ENCODE measurements at regions not wholly inside any gene's neighbourhood (a gene's known extent, or its start where the extent isn't known, plus 50 kb on each side); places are given as distances from the start of the nearest gene placed in this dataset.

GRCh38 chr7:67962863-67963262 is 966.2 kb downstream of the TYW1 start:
- H3K9me3 ChIP-seq: peaks cover 0 to 32% of the 10 kb centered on the region in 2 donors
- ATAC-seq (no peak), DNase-seq (no peak)
- H3K4me3 ChIP-seq: no peak overlapping the region
- no peaks in the 10 kb centered on the region for H3K4me1 ChIP-seq
- H3K27ac ChIP-seq: no peak overlapping the region
- no peak for TF ChIP-seq CTCF (IDR thresholded peaks at IDR 0.05)
- intact Hi-C loops (cut with DNase I): no loop called here
- no peaks in the 10 kb centered on the region for H3K36me3 ChIP-seq
- H3K27me3 ChIP-seq: no peaks in the 10 kb centered on the region

- Histone ChIP-seq H3K9me3 (peaks cover 0 to 12% of the 10 kb centered on the region in 2 donors), H3K27ac (no peak overlapping the region), H3K36me3 (no peaks in the 10 kb centered on the region), H3K27me3 (no peaks in the 10 kb centered on the region), H3K4me3 (no peak overlapping the region), H3K4me1 (no peaks in the 10 kb centered on the region)
- no peak for TF ChIP-seq CTCF (IDR thresholded peaks at IDR 0.05)
- no peak for DNase-seq
- intact Hi-C loops (cut with DNase I): no loop called here
- ATAC-seq: no peak
These were observed 979.9 kb downstream of the TYW1 start for GRCh38 chr7:67976490-67976889.

GRCh38 chr7:67983486-67983885 is 986.9 kb downstream of the TYW1 start:
- H3K4me3 ChIP-seq: no peak overlapping the region
- intact Hi-C loops (cut with DNase I): no loop called here
- ATAC-seq: no peak

GRCh38 chr7:67984326-67984725 is 987.7 kb downstream of the TYW1 start:
- H3K27ac ChIP-seq: no peak overlapping the region
- intact Hi-C loops (cut with DNase I): no loop called here
- DNase-seq (no peak), ATAC-seq (no peak)
- H3K27me3 ChIP-seq: no peaks in the 10 kb centered on the region
- TF ChIP-seq CTCF (IDR thresholded peaks at IDR 0.05): no peak
- H3K36me3 ChIP-seq: no peaks in the 10 kb centered on the region
- no peaks in the 10 kb centered on the region for H3K4me1 ChIP-seq
- peaks cover 2 to 6% of the 10 kb centered on the region in 2 donors for H3K9me3 ChIP-seq
- H3K4me3 ChIP-seq: no peak overlapping the region

More at GRCh38 chr7:67983486-67983885, 986.9 kb downstream of the TYW1 start:
- Histone ChIP-seq H3K9me3 (peaks cover 2 to 6% of the 10 kb centered on the region in 2 donors), H3K36me3 (no peaks in the 10 kb centered on the region), H3K27me3 (no peaks in the 10 kb centered on the region), H3K4me1 (no peaks in the 10 kb centered on the region), H3K27ac (no peak overlapping the region)
- no peak for DNase-seq
- no peak for TF ChIP-seq CTCF (IDR thresholded peaks at IDR 0.05)

GRCh38 chr7:67989142-67989541 is 992.5 kb downstream of the TYW1 start:
- H3K27me3 ChIP-seq: no peaks in the 10 kb centered on the region
- H3K4me1 ChIP-seq: no peaks in the 10 kb centered on the region
- intact Hi-C loops (cut with DNase I): no loop called here
- H3K4me3 ChIP-seq: no peak overlapping the region
- no peaks in the 10 kb centered on the region for H3K36me3 ChIP-seq
- H3K9me3 ChIP-seq: no peaks in the 10 kb centered on the region
- H3K27ac ChIP-seq: no peak overlapping the region
- DNase-seq: no peak
- no peak for ATAC-seq
- no peak for TF ChIP-seq CTCF (IDR thresholded peaks at IDR 0.05)
